ENCODE measurements at regions not wholly inside any gene's neighbourhood (a gene's known extent, or its start where the extent isn't known, plus 50 kb on each side); places are given as distances from the start of the nearest gene placed in this dataset.

- no peak for DNase-seq (ENCODE audit: low read depth in 1 of 2, low spot score in 1 of 2)
- Histone ChIP-seq H3K27ac (replicated peaks) (no peak overlapping the region), H3K27me3 (ENCODE audit: insufficient read depth, poor library complexity, severe bottlenecking) (no peaks in the 10 kb centered on the region), H3K4me3 (replicated peaks; ENCODE audit: insufficient read depth, low read length) (no peak overlapping the region)
- TF ChIP-seq POLR2AphosphoS5 (IDR thresholded peaks at IDR 0.05; ENCODE audit: low read depth): no peak
- TF ChIP-seq SPI1 (IDR thresholded peaks at IDR 0.05; ENCODE audit: borderline replicate concordance, low read depth): no peak
- TF ChIP-seq CTCF (IDR thresholded peaks at IDR 0.05; ENCODE audit: insufficient read depth, low read length): no peak
- TF ChIP-seq GABPA (IDR thresholded peaks at IDR 0.05; ENCODE audit: low read depth): no peak
- TF ChIP-seq REST (IDR thresholded peaks at IDR 0.05; ENCODE audit: insufficient replicate concordance, low read depth): no peak
Observed at GRCh38 chr13:26953291-26953690, 192.7 kb upstream of the GPR12 start.

- no peaks in the 10 kb centered on the region for H3K27me3 ChIP-seq (ENCODE audit: insufficient read depth, poor library complexity, severe bottlenecking)
- H3K4me3 ChIP-seq (replicated peaks; ENCODE audit: insufficient read depth, low read length): no peak overlapping the region
- TF ChIP-seq POLR2AphosphoS5 (IDR thresholded peaks at IDR 0.05; ENCODE audit: low read depth): no peak
- TF ChIP-seq GABPA (IDR thresholded peaks at IDR 0.05; ENCODE audit: low read depth): no peak
- no peak for TF ChIP-seq CTCF (IDR thresholded peaks at IDR 0.05; ENCODE audit: insufficient read depth, low read length)
- TF ChIP-seq REST (IDR thresholded peaks at IDR 0.05; ENCODE audit: insufficient replicate concordance, low read depth): no peak
- TF ChIP-seq SPI1 (IDR thresholded peaks at IDR 0.05; ENCODE audit: borderline replicate concordance, low read depth): no peak
- DNase-seq (ENCODE audit: low read depth in 1 of 2, low spot score in 1 of 2): no peak
- H3K27ac ChIP-seq (replicated peaks): no peak overlapping the region
Observed at GRCh38 chr13:26952551-26953143, 192.1 kb upstream of the GPR12 start.

GRCh38 chr13:26951581-26952177, 191.1 kb upstream of the GPR12 start:
- Histone ChIP-seq H3K27ac (replicated peaks) (no peak overlapping the region), H3K27me3 (ENCODE audit: insufficient read depth, poor library complexity, severe bottlenecking) (no peaks in the 10 kb centered on the region), H3K4me3 (replicated peaks; ENCODE audit: insufficient read depth, low read length) (no peak overlapping the region)
- TF ChIP-seq POLR2AphosphoS5 (IDR thresholded peaks at IDR 0.05; ENCODE audit: low read depth) (no peak), SPI1 (IDR thresholded peaks at IDR 0.05; ENCODE audit: borderline replicate concordance, low read depth) (no peak), CTCF (IDR thresholded peaks at IDR 0.05; ENCODE audit: insufficient read depth, low read length) (no peak), REST (IDR thresholded peaks at IDR 0.05; ENCODE audit: insufficient replicate concordance, low read depth) (no peak), GABPA (IDR thresholded peaks at IDR 0.05; ENCODE audit: low read depth) (no peak)
- DNase-seq (ENCODE audit: low read depth in 1 of 2, low spot score in 1 of 2): no peak
